ENCODE measurements at regions not wholly inside any gene's neighbourhood (a gene's known extent, or its start where the extent isn't known, plus 50 kb on each side); places are given as distances from the start of the nearest gene placed in this dataset.

GRCh38 chr15:98312913-98313312, 335.4 kb upstream of the IGF1R start:
- H3K27me3 ChIP-seq (replicated peaks) = no peaks in the 10 kb centered on the region
- H3K4me3 ChIP-seq (ENCODE audit: low read depth, low read length) = no peak overlapping the region
- in situ Hi-C loops (cut with HindIII; ENCODE audit: low pct_ligation_motif_present, low sequenced_read_pairs) = no loop called here
- no peak overlapping the region for H3K27ac ChIP-seq
- no peaks in the 10 kb centered on the region for H3K36me3 ChIP-seq (replicated peaks)
- DNase-seq = no peak
- TF ChIP-seq CTCF (IDR thresholded peaks at IDR 0.05; ENCODE audit: low read depth, low read length, missing control alignments) = no peak

- no peak for DNase-seq
- no peak overlapping the region for H3K27ac ChIP-seq
- in situ Hi-C loops (cut with HindIII; ENCODE audit: low pct_ligation_motif_present, low sequenced_read_pairs) = no loop called here
- H3K36me3 ChIP-seq (replicated peaks) = no peaks in the 10 kb centered on the region
- H3K4me3 ChIP-seq (ENCODE audit: low read depth, low read length) = no peak overlapping the region
- TF ChIP-seq CTCF (IDR thresholded peaks at IDR 0.05; ENCODE audit: low read depth, low read length, missing control alignments) = no peak
- no peaks in the 10 kb centered on the region for H3K27me3 ChIP-seq (replicated peaks)
These were observed 332.4 kb upstream of the IGF1R start for GRCh38 chr15:98315971-98316370.

- in situ Hi-C loops (cut with HindIII; ENCODE audit: low pct_ligation_motif_present, low sequenced_read_pairs) = no loop called here
- DNase-seq = no peak
- Histone ChIP-seq H3K27me3 (replicated peaks) (no peaks in the 10 kb centered on the region), H3K27ac (no peak overlapping the region), H3K4me3 (ENCODE audit: low read depth, low read length) (no peak overlapping the region), H3K36me3 (replicated peaks) (no peaks in the 10 kb centered on the region)
- no peak for TF ChIP-seq CTCF (IDR thresholded peaks at IDR 0.05; ENCODE audit: low read depth, low read length, missing control alignments)
These were observed 326.4 kb upstream of the IGF1R start for GRCh38 chr15:98321896-98322295.

GRCh38 chr15:98322581-98322980, 325.8 kb upstream of the IGF1R start:
- Histone ChIP-seq H3K27me3 (replicated peaks) (no peaks in the 10 kb centered on the region), H3K27ac (no peak overlapping the region), H3K4me3 (ENCODE audit: low read depth, low read length) (no peak overlapping the region), H3K36me3 (replicated peaks) (no peaks in the 10 kb centered on the region)
- in situ Hi-C loops (cut with HindIII; ENCODE audit: low pct_ligation_motif_present, low sequenced_read_pairs) = no loop called here
- no peak for TF ChIP-seq CTCF (IDR thresholded peaks at IDR 0.05; ENCODE audit: low read depth, low read length, missing control alignments)
- no peak for DNase-seq

- Histone ChIP-seq H3K27ac (no peak overlapping the region), H3K36me3 (replicated peaks) (no peaks in the 10 kb centered on the region), H3K27me3 (replicated peaks) (no peaks in the 10 kb centered on the region), H3K4me3 (ENCODE audit: low read depth, low read length) (no peak overlapping the region)
- TF ChIP-seq CTCF (IDR thresholded peaks at IDR 0.05; ENCODE audit: low read depth, low read length, missing control alignments) = no peak
- in situ Hi-C loops (cut with HindIII; ENCODE audit: low pct_ligation_motif_present, low sequenced_read_pairs) = no loop called here
- DNase-seq = no peak
These were observed 323.9 kb upstream of the IGF1R start for GRCh38 chr15:98324341-98324970.

- in situ Hi-C loops (cut with HindIII; ENCODE audit: low pct_ligation_motif_present, low sequenced_read_pairs) = no loop called here
- no peaks in the 10 kb centered on the region for H3K36me3 ChIP-seq (replicated peaks)
- H3K27me3 ChIP-seq (replicated peaks) = no peaks in the 10 kb centered on the region
- TF ChIP-seq CTCF (IDR thresholded peaks at IDR 0.05; ENCODE audit: low read depth, low read length, missing control alignments) = no peak
- DNase-seq = no peak
- H3K4me3 ChIP-seq (ENCODE audit: low read depth, low read length) = no peak overlapping the region
- no peak overlapping the region for H3K27ac ChIP-seq
These were observed 321.5 kb upstream of the IGF1R start for GRCh38 chr15:98326804-98327203.
